ENCODE measurements at regions not wholly inside any gene's neighbourhood (a gene's known extent, or its start where the extent isn't known, plus 50 kb on each side); places are given as distances from the start of the nearest gene placed in this dataset.
A peak's percentile ranks its signal among the peaks of the same experiment; 100 is the strongest.
"Not testable (repeated sequence)": the region's sequence is repeated elsewhere in the genome, so short reads cannot be mapped to it uniquely, and the experiment has no call there.

DNA sequence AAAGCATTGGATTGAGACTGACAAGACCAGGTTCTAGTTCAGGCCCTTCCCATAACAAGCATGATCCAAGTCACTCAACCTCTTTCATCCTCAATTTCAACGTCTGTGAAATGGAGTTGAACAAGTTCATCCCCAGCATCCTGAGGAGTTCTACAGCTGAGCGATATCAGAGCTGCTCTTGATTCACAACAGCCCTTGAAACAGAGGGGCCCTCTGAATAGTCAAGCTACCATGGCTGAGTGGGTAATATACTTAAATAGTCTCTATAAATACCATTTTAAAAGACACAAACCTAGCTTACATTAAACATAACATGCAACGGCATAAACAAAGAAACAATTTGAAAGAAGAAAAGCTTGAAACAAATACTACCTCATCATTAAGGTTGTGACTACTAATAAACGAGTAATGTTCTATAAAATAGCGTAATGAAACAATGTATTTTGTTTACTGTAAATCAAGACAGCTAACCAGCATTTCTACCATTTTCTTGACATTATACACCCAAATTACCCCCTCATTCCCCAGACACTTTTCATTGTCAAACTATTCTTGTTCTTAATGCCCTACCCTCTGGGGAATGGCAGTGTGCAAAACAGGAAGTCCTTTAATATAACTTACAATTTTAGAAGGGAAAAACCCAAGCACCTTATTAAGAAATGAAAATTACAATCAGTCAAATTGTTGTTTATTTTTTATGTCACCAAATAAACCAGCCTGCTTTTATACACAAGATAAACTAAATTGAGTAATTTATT lies 202.3 kb downstream of the PARM1 start:
- no peak overlapping the region for H3K4me3 ChIP-seq (replicated peaks in 1 of 2; ENCODE audit: low read depth in 2 of 2, low read length in 2 of 2)
- no peak for DNase-seq (ENCODE audit: low read depth in 2 of 2)
- TF ChIP-seq, protein P1, sequence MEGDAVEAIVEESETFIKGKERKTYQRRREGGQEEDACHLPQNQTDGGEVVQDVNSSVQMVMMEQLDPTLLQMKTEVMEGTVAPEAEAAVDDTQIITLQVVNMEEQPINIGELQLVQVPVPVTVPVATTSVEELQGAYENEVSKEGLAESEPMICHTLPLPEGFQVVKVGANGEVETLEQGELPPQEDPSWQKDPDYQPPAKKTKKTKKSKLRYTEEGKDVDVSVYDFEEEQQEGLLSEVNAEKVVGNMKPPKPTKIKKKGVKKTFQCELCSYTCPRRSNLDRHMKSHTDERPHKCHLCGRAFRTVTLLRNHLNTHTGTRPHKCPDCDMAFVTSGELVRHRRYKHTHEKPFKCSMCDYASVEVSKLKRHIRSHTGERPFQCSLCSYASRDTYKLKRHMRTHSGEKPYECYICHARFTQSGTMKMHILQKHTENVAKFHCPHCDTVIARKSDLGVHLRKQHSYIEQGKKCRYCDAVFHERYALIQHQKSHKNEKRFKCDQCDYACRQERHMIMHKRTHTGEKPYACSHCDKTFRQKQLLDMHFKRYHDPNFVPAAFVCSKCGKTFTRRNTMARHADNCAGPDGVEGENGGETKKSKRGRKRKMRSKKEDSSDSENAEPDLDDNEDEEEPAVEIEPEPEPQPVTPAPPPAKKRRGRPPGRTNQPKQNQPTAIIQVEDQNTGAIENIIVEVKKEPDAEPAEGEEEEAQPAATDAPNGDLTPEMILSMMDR (IDR thresholded peaks at IDR 0.05; ENCODE audit: low read depth, low read length): no peak

DNA sequence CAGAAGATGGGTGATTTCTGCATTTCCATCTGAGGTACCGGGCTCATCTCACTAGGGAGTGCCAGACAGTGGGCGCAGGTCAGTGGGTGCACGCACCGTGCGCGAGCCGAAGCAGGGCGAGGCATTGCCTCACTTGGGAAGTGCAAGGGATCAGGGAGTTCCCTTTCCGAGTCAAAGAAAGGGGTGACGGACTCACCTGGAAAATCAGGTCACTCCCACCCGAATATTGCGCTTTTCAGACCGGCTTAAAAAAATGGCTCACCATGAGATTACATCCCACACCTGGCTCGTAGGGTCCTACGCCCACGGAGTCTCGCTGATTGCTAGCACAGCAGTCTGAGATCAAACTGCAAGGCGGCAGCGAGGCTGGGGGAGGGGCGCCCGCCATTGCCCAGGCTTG lies 194.0 kb downstream of the PARM1 start:
- H3K4me3 ChIP-seq (replicated peaks in 1 of 2; ENCODE audit: low read depth in 2 of 2, low read length in 2 of 2); DNase-seq (ENCODE audit: low read depth in 2 of 2): not testable (repeated sequence)

DNA sequence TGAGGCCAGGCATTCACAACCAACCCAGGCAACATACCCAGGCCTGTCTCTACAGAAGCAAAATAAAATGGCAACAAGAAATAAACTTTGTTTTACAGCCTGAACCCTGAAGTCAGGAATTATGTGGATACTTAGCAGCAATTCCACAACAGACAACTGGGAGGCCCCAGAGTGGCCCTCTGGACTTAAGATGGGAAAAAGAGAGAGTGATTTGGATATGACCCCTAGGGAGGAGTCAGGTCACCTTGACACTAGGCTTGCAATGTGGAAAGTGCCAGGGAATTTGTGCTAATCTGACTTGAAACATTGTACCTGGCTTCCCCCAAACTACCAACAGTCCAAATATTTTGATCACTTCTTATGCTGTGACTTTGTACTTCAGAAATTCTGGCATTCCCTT lies 193.1 kb downstream of the PARM1 start:
- DNase-seq (ENCODE audit: low read depth in 2 of 2): no peak
- TF ChIP-seq, protein P1 (IDR thresholded peaks at IDR 0.05; ENCODE audit: low read depth, low read length): no peak
- no peak overlapping the region for H3K4me3 ChIP-seq (replicated peaks in 1 of 2; ENCODE audit: low read depth in 2 of 2, low read length in 2 of 2)

DNA sequence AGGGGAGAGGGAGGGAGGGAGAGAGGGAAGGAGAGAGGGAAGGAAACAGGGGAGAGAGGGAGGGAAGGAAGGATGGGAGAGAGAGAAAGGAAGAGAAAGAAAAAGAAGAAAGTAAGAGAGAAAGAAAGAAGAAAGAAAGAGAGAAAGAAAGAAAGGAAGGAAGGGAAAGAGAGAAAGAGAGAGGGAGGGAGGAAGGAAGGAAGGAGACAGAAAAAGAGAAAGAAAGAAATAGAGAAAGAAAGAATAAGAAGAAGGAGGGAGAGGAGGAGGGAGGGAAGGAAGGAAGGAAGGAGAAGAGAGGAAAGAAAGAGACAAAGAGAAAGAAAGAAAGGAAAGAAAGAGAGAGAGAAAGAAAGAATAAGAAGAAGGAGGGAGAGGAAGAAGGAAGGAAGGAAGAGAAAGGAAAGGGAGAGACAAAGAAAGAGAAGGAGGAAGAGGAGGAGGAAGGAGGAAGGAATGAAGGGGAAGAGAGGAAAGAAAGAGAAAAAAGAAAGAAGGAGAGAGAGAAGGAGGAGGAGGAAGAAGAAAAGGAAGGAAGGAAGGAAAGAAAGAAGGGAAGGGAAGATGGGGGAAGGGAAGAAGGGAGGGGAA lies 189.6 kb downstream of the PARM1 start:
- no peak for DNase-seq (ENCODE audit: low read depth in 2 of 2)
- H3K4me3 ChIP-seq (replicated peaks in 1 of 2; ENCODE audit: low read depth in 2 of 2, low read length in 2 of 2): no peak overlapping the region
- TF ChIP-seq, protein P1 (IDR thresholded peaks at IDR 0.05; ENCODE audit: low read depth, low read length): no peak

DNA sequence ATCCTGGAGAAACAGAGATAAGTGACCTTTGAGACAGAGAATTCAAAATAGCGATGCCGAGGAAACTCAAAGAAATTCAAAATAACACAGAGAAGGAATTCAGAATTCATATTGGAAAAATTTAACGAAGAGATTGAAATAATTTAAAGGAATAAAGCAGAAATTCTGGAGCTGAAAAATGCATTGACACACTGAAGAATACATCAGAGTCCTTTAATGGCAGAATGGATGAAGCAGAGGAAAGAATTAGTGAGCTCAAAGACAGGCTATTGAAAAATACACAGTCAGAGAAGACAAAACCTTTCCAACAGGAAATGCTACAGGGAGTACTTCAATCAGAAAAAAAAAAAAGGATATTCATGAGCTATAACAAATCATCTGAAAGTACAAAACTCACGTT lies 185.8 kb downstream of the PARM1 start:
- TF ChIP-seq, protein P1 (IDR thresholded peaks at IDR 0.05; ENCODE audit: low read depth, low read length): no peak
- no peak overlapping the region for H3K4me3 ChIP-seq (replicated peaks in 1 of 2; ENCODE audit: low read depth in 2 of 2, low read length in 2 of 2)
- DNase-seq (ENCODE audit: low read depth in 2 of 2): no peak

DNA sequence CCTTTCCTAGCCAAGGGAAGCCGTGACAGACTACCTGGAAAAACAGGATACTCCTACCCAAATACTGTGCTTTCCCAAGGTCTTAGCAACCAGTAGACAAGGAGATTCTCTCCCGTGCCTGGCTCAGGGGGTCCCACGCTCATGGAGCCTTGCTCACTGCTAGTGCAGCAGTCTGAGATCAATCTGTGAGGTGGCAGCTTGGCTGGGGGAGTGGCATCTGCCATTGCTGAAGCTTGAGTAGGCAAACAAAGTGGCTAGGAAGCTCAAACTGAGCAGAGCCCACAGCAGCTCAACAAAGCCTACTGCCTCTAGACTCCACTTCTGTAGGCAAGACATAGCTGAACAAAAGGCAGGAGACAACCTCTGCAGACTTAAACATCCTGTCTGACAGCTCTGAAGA lies 177.1 kb downstream of the PARM1 start:
- no peak overlapping the region for H3K4me3 ChIP-seq (replicated peaks in 1 of 2; ENCODE audit: low read depth in 2 of 2, low read length in 2 of 2)
- TF ChIP-seq, protein P1 (IDR thresholded peaks at IDR 0.05; ENCODE audit: low read depth, low read length): no peak
- no peak for DNase-seq (ENCODE audit: low read depth in 2 of 2)

DNA sequence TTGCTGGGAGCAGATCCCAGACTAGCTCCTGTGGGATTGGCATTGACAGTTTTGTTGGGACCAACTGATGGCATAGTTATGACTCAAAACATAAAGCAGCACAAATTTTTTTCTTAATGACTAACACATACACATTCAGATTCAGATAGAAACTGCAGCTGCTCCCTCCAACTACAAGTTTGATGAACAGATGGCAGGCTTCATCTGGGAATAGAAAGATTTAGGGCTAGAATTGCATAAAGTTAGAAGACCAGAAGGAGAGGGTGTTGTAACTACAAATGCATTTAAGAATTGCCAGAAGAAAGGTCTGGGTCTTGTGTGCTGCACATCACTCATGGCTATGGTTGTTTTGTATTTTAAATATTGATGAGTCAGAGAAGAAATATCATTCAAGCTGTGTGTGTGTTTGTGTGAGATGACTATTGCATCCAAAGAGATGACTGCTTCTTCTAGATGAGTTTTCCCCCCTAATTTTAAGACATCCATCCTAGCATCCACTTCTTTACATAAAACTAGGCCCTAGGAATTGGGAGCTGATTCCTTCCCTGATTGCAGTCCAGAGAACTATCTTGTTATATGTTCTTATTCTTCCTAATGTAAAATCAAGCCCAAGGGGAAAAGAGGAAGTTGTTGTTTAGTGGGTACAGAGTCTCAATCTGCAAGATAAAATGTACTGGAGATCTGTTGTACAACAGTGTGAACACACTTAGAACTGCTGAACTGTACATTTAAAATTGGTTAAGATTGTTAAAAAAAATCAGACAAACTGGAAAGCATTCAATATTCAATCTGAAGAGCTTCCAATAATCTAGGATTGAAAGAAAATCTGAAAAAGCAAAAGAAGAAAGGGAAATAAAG lies 175.1 kb downstream of the PARM1 start:
- peak in 1 of 2 donors; percentile 2 for DNase-seq (ENCODE audit: low read depth in 2 of 2)
- TF ChIP-seq, protein P1 (IDR thresholded peaks at IDR 0.05; ENCODE audit: low read depth, low read length): no peak

More for the DNA sequence above, 175.1 kb downstream of the PARM1 start:
- H3K4me3 ChIP-seq (replicated peaks in 1 of 2; ENCODE audit: low read depth in 2 of 2, low read length in 2 of 2): no peak overlapping the region
